SIG-M5 treated with dmso at 0.1 percent for 504 hours (cell line): ENCODE measurements at regions not wholly inside any gene's neighbourhood (a gene's known extent, or its start where the extent isn't known, plus 50 kb on each side); places are given as distances from the start of the nearest gene placed in this dataset.

Experiments used
- DNase-seq: peaks from one replicate; lab custom pipeline; 2025; ENCODE audit not compliant: unreplicated experiment; lab: John Stamatoyannopoulos, UW

DNA sequence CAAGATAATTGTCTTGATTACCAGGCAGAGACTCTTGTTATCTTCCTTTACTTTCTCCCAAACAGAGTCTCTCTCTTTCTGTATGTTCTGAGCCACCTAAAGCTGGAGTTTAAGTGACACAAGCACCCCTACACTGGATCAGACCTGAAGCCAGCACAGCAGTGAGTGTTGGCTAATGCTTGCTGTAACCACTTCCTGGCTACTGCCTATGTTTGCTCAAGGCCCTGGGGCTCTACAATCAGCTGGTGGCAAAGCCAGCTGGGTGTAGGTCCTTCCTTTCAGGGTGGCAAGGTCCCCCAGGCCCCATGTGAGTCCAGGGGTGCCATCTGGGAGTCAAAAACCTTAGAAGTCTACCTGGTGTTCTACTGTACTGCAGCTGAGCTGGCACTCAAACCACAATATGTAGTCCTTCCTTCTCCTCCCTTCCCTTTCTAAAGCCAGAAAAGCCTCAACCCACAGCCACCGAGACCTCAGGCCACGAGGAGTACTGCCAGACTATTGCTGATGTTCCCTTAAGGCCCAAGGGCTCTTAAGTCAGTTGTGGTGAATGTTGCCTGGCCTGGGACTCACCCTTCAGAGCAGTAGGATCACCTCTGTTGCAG is 416.3 kb downstream of the ADRA2A start:
- DNase-seq = no peak

DNA sequence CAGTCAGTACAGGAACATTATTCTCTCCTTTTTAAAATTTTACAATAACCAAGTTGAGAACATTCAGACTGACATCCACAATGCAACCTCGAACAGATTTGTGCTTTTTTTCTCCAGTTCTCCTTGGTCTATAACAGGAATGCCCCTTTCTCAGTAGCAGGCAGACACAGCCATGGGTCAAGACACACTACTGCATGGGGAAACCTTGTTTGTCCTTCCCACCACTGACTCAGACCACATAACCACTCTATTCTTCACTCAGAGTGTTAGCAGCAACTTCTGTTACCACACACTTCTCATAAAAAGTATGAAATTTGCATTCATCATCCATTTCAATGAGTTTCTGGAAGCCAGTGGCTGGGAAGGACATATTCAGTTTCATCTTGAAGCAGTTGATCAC is 421.7 kb downstream of the ADRA2A start:
- DNase-seq = no peak

DNA sequence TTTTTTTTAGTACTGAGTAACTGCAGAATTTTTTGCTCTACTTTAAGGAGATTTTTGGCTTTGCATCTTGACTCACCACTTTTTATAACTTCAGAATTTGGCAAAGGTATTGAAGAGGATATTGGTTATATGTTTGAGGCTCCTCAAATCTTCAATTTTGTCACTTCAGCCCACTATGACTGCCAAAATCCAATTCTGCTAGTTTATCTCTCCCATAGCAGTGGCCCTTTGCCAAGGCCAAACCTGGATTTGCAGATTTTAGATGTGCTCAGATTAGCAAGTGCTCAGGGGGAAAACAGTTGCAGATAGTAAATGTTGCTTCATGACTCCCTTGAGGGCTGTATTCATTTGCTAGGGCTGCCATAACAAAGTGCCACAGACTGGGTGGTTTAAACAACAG is 427.5 kb downstream of the ADRA2A start:
- no peak for DNase-seq

DNA sequence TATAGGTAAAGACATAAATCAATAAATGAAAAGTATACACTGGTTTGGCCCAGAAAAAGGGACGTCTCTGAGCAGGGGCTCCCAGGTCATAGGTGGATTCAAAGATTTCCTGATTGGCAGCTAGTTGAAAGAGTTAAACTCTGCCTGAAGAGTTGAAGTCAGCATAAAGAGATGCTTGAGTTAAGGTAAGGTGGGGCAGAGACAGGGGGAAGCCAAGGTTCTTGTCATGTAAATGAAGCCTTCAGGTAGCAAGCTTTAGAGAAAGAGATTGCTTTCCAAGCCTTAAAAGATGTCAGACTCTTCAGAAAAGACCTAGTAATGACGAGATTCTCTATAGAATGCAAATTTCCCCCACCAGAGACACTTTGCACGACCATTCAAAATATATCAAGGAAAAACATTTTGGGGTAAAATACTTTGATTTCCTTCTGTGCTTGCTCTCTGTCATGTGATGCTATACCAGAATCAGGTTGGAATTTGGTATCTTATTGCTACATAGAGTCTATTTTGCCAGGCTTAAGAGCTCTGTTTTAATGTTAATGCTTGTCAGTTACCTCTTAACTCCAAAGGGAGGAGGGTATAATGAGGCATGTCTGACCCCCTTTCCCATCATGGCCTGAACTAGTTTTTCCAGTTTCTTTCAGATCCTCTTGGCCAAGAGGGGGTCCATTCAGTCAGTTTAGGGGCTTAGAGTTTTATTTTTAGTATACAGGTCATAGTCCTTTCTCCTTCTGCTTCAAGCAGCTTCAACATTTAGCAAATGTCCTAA is 429.6 kb downstream of the ADRA2A start:
- no peak for DNase-seq

DNA sequence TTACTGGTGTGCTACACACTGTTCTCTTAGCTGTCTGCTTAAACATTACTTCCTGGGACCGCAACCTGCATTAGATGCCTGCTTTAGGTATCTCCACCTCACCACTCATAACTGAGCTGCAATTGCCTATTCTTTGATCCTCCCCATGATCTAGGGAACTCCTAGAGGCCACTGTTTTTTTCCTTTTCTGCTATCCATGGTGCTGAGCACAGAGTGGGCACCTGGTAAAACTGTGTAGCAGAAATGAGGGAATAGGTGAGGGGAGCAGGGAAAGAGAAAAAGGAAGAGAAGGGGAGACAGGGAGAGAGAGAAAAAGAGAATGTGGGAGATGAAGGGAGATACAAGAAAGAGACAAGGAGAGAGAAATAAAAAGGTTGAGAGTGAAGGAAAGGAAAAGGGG is 434.9 kb downstream of the ADRA2A start:
- DNase-seq = no peak

DNA sequence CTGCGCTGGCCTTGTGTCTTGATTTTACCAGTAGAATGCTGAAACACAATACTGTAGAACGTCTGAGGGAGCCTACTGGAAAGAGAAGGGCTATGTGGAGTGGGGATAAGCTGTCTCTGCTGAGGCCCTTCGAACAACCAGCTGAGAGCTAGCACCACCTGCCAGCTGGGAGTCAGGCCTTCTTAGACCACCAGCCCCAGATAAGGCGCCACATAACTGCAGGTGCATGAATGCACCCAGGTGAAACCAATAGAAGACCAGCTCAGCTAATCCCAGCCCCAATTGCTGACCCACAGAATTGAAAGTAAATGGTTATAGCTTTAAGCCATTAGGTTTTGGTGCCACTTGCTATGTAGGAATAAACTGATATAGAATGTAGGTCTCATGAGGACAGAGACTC is 438.4 kb downstream of the ADRA2A start:
- no peak for DNase-seq

DNA sequence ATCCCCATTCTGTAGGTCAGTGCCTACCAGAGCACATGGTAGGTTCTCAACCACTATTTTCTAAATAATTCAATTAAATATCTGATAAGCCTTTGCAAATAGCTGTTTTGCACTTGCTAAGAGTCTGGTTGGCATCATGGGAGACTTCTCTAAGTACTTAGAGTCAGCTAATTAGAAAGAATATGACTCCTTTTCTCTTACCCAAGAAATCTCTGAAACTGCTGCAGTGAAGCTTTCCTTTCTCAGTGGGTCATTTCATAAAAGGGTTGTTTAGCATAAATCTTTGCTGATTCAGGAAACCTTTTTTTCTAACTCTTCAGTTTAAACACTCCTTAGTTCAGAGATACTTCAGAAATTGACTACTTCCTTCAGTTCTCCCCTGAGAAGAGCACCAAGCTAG is 438.9 kb downstream of the ADRA2A start:
- DNase-seq = no peak

DNA sequence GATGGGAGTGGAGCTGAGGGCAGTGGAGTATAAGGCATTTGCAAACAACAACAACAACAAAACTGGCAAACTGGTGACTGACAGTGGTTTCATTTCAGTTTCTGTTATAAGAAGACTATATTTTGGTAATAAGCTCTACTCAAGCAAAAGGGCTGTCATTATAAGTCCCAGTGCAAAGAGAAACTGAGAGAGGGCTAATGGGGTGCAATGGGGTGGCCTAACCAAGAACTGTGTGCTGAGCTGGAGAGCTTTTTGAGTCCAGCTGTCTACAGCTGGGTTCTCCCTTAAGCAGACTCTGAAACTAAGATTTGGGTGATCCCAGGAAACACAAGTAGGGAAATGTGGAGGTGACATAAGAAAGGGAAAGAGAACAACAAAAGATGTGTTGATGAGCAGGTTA is 439.3 kb downstream of the ADRA2A start:
- no peak for DNase-seq

DNA sequence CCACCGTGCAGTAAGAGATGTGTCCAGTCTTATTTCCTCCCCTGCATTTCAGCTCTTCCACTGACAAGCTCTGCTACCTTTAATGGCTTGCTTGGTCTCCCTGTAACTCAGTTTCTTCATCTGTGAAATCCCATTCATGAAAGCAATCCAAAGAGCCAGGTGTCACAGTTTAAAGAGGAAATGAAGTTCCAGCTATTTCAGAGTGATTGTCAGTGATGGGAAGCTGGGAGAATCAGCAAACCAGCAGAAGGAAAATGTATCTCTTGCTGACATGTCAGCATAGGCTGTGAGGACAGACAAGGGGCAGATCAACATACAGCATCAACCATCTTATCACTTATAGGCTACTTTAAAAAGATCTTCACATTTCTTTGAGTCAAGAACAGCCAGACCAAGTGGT is 445.3 kb downstream of the ADRA2A start:
- DNase-seq = no peak

DNA sequence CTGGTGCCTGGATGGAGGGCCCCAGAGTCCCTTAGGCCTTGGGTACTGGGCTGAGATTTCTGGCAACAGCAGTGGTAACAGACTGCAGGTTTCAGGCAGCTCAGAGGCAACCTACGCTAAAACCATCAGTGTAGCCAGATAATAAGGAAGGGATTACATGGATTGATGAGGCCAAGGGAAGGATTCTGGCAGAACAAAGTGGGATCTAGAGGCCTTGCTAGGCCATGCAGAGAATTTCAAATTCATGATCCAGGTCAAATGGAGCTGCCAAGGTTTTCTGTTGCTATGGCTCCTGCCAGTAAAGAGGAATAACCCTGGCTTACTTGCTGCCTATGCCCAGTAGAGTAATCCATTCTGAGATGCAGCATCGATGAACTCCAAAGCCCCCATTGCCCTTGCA is 445.7 kb downstream of the ADRA2A start:
- no peak for DNase-seq

DNA sequence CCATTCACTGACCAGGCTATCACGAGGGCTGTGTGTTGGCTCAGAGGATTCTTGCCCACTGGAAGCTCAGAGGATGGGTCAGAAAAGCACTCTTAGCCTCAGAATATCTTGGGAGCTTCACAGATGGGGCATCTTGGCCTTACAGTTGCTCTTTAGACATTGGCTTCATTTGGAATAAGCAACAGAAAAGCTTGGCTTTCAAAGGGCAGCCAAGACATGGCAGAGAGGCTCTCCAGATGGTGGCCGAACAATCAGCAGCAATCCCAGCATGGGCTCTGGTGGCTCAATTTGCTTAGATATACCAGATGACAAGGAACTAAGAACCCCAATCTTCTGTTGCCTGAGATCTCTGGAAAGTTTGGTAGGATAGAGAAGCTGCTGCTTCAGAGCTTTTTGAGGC is 446.2 kb downstream of the ADRA2A start:
- DNase-seq = no peak

DNA sequence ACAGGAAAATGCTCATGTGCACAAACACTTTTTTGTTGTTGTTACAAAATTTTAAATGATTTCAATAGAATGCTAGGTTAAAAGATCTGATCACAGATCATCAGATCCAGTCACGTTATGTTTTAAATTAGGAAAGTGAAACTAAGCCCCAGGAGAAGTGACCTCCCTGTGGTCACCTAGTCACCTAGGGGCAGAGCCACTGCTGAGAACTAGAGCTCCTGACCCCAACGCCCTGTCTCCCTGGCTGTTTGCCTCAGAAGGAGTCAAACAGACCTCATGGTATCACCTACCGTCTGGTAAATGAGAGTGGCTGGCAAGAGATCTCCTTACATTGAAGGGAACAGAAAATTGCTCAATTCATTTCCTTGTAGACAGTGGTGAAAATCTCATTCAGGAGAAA is 447.3 kb downstream of the ADRA2A start:
- DNase-seq = no peak

DNA sequence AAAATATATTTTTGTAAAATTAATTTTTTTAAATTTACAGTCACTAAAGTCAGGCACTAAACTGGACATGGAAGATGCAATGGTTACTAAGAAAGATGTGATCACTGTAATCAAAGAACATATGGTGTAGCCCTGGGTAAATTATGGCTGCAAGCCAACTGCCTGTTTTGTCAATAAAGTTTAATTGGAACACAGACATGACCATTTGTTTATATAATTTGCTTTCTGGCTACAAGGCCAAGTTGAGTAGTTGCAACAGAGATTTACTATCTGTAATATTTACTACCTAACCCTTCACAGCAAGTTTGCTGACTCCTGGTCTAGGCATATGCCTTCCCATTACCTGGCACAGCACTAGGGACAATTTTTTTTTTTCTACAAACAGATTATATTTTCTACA is 448.9 kb downstream of the ADRA2A start:
- no peak for DNase-seq

DNA sequence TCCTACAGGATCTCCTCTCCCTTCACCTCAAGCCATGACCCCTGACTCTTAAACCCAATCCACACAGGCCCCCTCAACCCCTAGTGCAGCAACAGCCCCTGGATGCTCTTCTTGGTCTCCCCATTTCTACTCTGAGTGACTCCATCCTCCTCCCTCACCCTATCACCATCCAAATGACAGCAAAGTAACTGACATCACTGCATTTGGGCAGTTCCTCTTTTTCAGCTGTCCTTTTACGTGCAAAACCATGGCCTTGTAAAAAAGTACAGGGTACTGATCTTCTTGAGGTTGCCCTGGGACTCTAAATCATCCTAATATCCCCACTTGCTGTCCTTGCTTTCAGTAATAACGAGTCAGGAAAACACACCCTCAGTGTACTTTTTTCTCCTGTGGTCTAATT is 454.9 kb downstream of the ADRA2A start:
- no peak for DNase-seq

DNA sequence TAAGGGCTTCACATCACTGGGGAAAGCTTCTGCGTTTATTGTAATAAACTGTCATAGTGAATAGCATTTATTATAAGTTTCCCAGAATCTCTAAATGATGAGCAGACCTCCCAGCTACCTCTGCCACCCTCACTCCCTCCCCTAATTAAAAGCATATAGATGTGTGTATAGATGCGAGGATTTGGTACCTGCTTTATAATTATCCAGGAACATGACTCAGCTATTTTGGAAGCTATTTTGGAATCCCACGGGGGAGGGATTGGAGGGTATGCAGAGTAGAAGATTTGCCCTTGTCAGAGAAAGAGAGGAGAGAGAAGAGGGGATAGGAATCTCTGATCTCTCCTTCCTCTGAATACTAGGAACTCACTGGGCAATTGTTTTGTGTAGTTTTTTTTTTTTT is 455.3 kb downstream of the ADRA2A start:
- no peak for DNase-seq

DNA sequence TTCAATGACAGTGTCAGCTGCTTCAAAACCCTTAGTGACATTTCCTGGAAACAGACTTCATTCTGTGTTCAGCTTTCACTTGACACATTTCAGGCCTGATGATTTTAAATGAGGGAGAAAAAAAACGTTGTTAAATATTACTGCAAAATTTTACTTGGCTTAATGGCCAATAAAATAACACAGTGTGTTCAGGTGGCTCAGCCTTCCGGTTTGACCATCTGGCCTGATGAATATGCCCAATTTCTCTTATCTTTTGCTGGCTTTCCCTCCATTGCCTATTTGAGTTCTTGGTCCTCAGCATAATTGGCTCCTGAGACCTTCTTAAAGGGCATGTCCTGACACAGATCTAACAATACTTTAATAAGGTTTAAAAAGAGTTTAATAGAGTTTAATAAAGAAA is 462.4 kb downstream of the ADRA2A start:
- no peak for DNase-seq

DNA sequence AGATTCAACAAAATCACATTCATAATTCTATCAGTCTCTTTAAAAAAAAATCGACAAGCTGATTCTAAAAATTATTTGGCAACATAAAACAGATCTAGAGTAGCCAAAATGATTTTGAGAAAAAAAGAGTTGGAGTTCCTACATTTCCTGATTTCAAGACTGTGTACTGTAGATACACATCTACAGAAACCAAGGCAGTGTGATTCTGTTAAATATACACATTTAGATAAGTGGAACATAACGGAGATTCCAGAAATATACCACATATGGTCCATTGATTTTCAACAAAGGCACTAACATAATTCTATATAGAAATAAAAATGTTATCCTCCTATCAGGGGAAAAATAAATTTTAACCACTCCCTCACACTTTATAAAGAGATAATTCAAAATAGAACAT is 467.0 kb downstream of the ADRA2A start:
- no peak for DNase-seq

DNA sequence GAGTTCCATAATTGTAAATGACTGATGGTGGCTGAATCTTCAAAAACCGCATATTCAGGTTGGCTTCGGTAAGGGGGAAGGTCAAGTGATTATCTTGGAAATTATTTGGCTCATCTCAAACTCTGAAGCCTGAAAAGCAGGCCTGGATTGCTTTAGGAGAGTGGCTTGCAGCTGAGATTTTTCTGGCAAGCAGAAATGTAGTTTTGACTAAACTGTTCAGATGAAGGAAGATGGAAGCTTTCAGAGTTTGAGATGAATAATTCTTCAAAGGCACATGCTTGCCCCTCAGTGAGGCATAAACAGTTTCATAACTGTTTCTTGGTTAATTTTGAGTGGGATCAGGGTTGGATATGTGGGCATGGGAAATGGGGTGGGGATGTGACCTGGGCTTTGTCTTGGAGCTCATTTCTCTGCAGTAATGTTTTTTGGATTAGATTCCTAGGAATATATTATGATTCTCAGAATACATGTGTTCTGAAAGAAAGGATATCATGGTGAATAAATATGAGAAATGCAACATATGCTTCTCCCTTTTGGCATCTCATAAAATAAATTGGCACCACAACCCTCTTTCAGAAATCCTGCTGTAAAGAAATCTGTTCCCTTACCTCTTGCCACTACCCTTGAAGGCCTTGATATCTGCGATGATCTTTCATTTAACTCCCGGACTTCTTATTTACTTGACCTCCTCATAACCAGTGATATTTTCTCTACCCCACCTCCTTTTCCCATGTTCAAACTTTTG is 469.2 kb downstream of the ADRA2A start:
- DNase-seq = no peak

DNA sequence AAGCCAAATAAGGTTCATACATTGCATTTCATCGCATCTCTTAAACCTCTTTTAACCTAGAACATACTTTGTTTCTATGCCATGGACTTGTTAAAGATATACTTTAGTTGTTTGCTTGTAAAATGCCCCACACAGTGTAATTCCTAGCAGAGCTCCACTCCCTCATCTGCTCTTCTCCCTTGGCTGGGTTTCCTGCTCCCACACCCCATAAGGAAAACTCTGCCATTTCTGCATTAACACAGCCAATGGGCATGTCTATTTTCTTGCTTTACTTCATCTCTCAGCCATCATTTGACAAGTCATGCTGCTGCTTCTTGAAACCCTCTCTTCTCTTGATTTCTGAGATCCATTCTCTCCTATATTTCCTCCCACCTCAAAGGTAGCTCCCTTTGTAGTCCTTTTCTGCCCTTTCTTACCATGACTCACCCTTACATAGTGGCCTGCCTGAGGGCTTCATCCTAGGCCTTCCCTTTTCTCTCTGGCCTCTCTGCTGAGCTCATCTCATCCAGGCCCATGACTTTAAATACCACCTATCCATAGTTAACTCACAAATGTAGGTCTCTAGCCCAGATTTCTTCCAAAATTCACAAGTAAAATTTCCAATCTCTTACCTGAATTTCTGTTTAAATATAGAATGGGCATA is 471.4 kb downstream of the ADRA2A start:
- no peak for DNase-seq

DNA sequence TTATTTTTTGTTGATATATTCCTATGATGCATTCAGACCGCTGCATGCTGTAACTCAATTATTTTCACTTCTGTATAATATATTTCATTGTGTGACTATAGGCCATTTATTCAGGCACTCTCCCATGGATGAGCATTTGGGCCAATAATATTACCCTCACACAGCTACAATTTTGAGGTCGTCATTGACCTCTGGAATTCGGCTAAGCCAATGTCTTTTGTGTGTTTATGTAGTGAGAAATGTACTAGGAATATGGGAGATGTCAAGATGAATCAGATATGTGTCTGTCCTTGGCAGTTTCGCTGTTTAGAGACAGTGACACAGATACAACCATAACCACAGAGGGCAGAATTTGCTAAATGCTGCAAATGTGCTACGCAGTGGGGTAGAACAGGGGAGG is 474.2 kb downstream of the ADRA2A start:
- no peak for DNase-seq

DNA sequence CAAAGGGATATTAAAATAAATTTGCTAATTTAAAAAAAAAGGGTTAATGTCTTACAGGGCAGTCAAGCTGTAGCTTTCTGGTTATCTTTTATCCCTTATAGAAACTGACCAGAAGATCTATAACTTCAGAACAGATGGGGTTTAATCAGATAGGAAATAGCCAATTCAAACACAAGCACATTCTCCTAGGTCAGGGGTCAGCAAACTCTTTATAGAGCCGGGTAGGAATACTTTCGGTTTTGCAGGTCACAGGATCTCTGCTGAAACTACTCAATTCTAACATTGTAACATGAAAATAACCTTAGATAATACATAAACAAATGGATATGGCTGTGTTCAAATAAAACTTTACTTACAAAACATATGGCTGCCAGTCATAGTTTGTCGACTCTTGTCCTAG is 479.8 kb downstream of the ADRA2A start:
- no peak for DNase-seq

DNA sequence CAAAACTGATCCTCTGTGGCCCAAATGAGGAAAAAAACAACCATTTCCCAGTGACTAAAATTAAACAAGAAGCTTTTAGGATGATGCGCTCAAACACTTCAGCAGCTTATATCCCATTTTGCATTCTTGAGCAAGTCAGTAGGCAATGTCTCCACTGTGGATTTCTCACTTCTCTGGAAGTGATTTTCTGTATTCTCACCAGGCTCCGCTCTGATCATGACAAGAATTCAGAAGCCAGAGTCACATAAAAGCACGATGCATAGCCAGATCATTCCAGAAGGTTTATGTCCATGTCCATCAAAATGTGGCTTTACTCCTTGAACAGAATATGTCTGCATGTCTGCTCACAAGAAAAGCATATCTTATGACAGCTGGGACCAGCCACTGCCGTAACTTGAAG is 481.4 kb downstream of the ADRA2A start:
- no peak for DNase-seq
